ENCODE measurements at regions not wholly inside any gene's neighbourhood (a gene's known extent, or its start where the extent isn't known, plus 50 kb on each side); places are given as distances from the start of the nearest gene placed in this dataset.

DNA sequence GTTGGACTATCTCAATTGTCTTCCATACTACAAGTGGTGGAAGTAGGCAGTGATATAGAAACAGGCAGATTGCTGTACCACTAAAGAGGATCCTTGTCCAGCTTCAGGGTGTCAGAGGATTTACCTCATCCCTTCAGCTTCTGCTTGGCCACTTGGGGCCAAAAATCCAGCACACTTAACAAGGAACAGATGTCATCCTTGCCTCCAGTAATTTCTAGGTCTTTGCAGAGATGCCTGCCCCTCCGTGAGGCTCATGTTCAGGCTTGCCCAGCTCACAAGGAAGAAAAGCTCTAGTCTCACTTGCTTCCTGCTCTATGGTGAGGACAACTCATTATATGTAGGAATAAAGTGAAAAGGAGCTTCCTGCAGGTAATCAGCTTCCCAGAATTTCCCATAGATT, 510.3 kb downstream of the EPHA3 start:
- Mint-ChIP-seq H3K36me3 (ENCODE audit: low read depth) (no peaks in the 10 kb centered on the region), H3K4me3 (no peak overlapping the region), H3K4me1 (ENCODE audit: low read depth) (no peaks in the 10 kb centered on the region), H3K27me3 (no peaks in the 10 kb centered on the region), H3K9me3 (peaks cover 4% of the 10 kb centered on the region), H3K27ac (no peak overlapping the region)
- ATAC-seq (ENCODE audit: poor library complexity) = no peak
- Histone ChIP-seq H3K4me1 (ENCODE audit: insufficient read depth, low read length) (no peaks in the 10 kb centered on the region), H3K36me3 (ENCODE audit: insufficient read depth, low read length) (no peaks in the 10 kb centered on the region), H3K4me3 (ENCODE audit: low read length) (no peak overlapping the region), H3K27ac (ENCODE audit: low read depth in 1 of 2, low read length in 2 of 2) (no peak overlapping the region), H3K9me3 (ENCODE audit: control insufficient read depth in 1 of 2, insufficient read depth in 1 of 2, low read length in 2 of 2) (no peaks in the 10 kb centered on the region), H3K27me3 (ENCODE audit: control insufficient read depth in 1 of 2, insufficient read depth in 2 of 2, low read length in 2 of 2) (no peaks in the 10 kb centered on the region)
- ChIA-PET CTCF (no interaction called here), POLR2A (no interaction called here)
- no peak for DNase-seq
- TF ChIP-seq CTCF (IDR thresholded peaks at IDR 0.05) = no peak
- intact Hi-C loops (cut with DNase I, micrococcal nuclease) = no loop called here

GRCh38 chr3:89619263-89619662, 511.8 kb downstream of the EPHA3 start:
- intact Hi-C loops (cut with DNase I, micrococcal nuclease) = no loop called here
- no peak overlapping the region for H3K27ac ChIP-seq (ENCODE audit: low read depth in 1 of 2, low read length in 2 of 2)
- H3K27me3 Mint-ChIP-seq = no peaks in the 10 kb centered on the region
- H3K27ac Mint-ChIP-seq = no peak overlapping the region
- DNase-seq = no peak
- no peaks in the 10 kb centered on the region for H3K4me1 Mint-ChIP-seq (ENCODE audit: low read depth)
- no peak overlapping the region for H3K4me3 Mint-ChIP-seq
- no peak for ATAC-seq (ENCODE audit: poor library complexity)
- ChIA-PET POLR2A (no interaction called here), CTCF (no interaction called here)
- no peak overlapping the region for H3K4me3 ChIP-seq (ENCODE audit: low read length)
- peaks cover 4% of the 10 kb centered on the region for H3K9me3 Mint-ChIP-seq
- H3K9me3 ChIP-seq (ENCODE audit: control insufficient read depth in 1 of 2, insufficient read depth in 1 of 2, low read length in 2 of 2) = peaks cover 0 to 3% of the 10 kb centered on the region in 2 experiments
- no peak for TF ChIP-seq CTCF (IDR thresholded peaks at IDR 0.05)
- H3K36me3 Mint-ChIP-seq (ENCODE audit: low read depth) = no peaks in the 10 kb centered on the region
- H3K4me1 ChIP-seq (ENCODE audit: insufficient read depth, low read length) = no peaks in the 10 kb centered on the region
- no peaks in the 10 kb centered on the region for H3K36me3 ChIP-seq (ENCODE audit: insufficient read depth, low read length)
- no peaks in the 10 kb centered on the region for H3K27me3 ChIP-seq (ENCODE audit: control insufficient read depth in 1 of 2, insufficient read depth in 2 of 2, low read length in 2 of 2)

DNA sequence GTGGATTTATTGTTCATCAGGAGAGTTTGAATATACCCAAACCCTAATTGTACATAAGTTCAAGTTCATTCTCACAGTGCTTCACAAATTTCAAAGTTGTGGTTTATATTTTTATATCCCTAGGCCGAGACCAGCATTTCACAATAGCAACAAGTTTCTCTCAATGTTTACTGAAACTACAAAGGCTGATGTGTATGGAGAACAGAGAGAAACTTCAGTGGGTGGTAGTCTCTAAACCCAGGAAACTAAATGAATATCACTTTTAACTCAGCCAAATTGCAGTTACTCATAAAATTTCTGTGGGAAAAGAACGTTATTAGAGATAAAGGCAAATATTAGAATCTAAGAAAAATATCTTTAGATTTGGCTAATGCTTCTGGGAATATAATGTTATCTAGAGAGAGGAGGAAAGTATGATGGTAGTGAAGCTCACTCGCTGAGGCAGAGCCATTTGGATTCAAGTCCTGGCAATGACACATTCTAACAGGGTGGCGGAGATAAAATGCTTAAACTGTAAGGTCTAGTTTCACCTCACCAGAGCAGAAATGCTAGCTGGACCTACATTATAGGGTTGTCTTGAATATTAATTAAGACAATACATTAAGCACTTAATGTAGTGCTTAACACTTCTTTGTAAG, 514.8 kb downstream of the EPHA3 start:
- H3K27me3 Mint-ChIP-seq = no peaks in the 10 kb centered on the region

More for the DNA sequence above, 514.8 kb downstream of the EPHA3 start:
- peaks cover 4% of the 10 kb centered on the region for H3K9me3 Mint-ChIP-seq
- CTCF ChIA-PET = interaction anchor here (1.1 kb wide), 1 partner anchor 15 kb away, joined by 3 read pairs; no protein-coding TSS in a partner anchor
- DNase-seq = no peak
- no peak overlapping the region for H3K27ac Mint-ChIP-seq
- ATAC-seq (ENCODE audit: poor library complexity) = no peak
- H3K27me3 ChIP-seq (ENCODE audit: control insufficient read depth in 1 of 2, insufficient read depth in 2 of 2, low read length in 2 of 2) = no peaks in the 10 kb centered on the region
- no peaks in the 10 kb centered on the region for H3K4me1 Mint-ChIP-seq (ENCODE audit: low read depth)
- POLR2A ChIA-PET = no interaction called here
- intact Hi-C loops (cut with DNase I, micrococcal nuclease) = no loop called here
- H3K4me1 ChIP-seq (ENCODE audit: insufficient read depth, low read length) = no peaks in the 10 kb centered on the region
- TF ChIP-seq CTCF (IDR thresholded peaks at IDR 0.05) = no peak
- H3K36me3 ChIP-seq (ENCODE audit: insufficient read depth, low read length) = no peaks in the 10 kb centered on the region
- no peaks in the 10 kb centered on the region for H3K36me3 Mint-ChIP-seq (ENCODE audit: low read depth)
- no peak overlapping the region for H3K4me3 ChIP-seq (ENCODE audit: low read length)
- no peak overlapping the region for H3K27ac ChIP-seq (ENCODE audit: low read depth in 1 of 2, low read length in 2 of 2)
- H3K4me3 Mint-ChIP-seq = no peak overlapping the region
- peaks cover 0 to 3% of the 10 kb centered on the region in 2 experiments for H3K9me3 ChIP-seq (ENCODE audit: control insufficient read depth in 1 of 2, insufficient read depth in 1 of 2, low read length in 2 of 2)
